Body of pancreas (tissue), 4 donors: ENCODE measurements at regions not wholly inside any gene's neighbourhood (a gene's known extent, or its start where the extent isn't known, plus 50 kb on each side); places are given as distances from the start of the nearest gene placed in this dataset.

Experiments used
- CTCF ChIP-seq, 7 experiments: fragments of 450-650 bp in 4 of 7; fragments of 200-600 bp in 3 of 7; sonication (generic) in 3 of 7; IDR thresholded peaks; one replicate each; pipeline ENCODE4 v1.5.1; 2016 to 2019; ENCODE audit warnings: antibody characterized with exemption in 7 of 7
- POLR2A ChIP-seq, 3 donors: fragments of 450-650 bp; IDR thresholded peaks; one replicate each; pipeline ENCODE4 v1.6.1; 2016; ENCODE audit warnings: antibody characterized with exemption in 3 of 3, mild to moderate bottlenecking in 2 of 3

GRCh38 chrX:81874807-81875206 lies 672.9 kb downstream of the SH3BGRL start:
- TF ChIP-seq CTCF (IDR thresholded peaks at IDR 0.05) (no peak), POLR2A (IDR thresholded peaks at IDR 0.05) (no peak)
